ENCODE measurements at regions not wholly inside any gene's neighbourhood (a gene's known extent, or its start where the extent isn't known, plus 50 kb on each side); places are given as distances from the start of the nearest gene placed in this dataset.

DNA sequence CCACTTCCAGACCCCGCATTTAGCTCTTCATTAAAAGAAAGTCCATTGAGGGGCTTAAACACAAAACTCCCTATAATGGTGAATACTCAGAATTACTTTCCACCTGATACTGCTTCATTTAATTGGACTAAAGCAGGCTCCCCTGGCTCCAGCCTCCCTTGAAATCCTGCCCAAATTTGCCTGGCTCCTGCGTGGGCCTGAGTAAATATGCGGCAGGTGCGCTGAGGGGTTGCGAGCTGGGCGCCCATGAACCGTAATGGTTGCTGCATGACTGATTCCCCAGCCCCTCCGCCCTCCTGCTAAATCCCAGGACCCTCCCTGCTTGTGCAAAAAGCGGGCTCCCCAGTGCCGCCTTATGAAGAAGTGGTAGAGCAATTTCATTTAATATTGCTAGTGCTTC is 639.7 kb downstream of the BNC2 start:
- H3K4me3 ChIP-seq: no peak overlapping the region
- no peaks in the 10 kb centered on the region for H3K9me3 ChIP-seq (replicated peaks in 1 of 3)
- H3K27me3 ChIP-seq: no peaks in the 10 kb centered on the region
- H3K27ac ChIP-seq: no peak overlapping the region
- 87 to 97% (median 92%) methylated on average over 10 of the region's 10 CpGs for WGBS, 4 donors
- H3K36me3 ChIP-seq (replicated peaks in 1 of 2): no peaks in the 10 kb centered on the region
- TF ChIP-seq, protein P1, sequence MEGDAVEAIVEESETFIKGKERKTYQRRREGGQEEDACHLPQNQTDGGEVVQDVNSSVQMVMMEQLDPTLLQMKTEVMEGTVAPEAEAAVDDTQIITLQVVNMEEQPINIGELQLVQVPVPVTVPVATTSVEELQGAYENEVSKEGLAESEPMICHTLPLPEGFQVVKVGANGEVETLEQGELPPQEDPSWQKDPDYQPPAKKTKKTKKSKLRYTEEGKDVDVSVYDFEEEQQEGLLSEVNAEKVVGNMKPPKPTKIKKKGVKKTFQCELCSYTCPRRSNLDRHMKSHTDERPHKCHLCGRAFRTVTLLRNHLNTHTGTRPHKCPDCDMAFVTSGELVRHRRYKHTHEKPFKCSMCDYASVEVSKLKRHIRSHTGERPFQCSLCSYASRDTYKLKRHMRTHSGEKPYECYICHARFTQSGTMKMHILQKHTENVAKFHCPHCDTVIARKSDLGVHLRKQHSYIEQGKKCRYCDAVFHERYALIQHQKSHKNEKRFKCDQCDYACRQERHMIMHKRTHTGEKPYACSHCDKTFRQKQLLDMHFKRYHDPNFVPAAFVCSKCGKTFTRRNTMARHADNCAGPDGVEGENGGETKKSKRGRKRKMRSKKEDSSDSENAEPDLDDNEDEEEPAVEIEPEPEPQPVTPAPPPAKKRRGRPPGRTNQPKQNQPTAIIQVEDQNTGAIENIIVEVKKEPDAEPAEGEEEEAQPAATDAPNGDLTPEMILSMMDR (IDR thresholded peaks at IDR 0.05): no peak
- no peak for TF ChIP-seq POLR2A (IDR thresholded peaks at IDR 0.05)
- intact Hi-C loops (cut with DNase I): no loop called here
- no peak for DNase-seq
- no peaks in the 10 kb centered on the region for H3K4me1 ChIP-seq (replicated peaks in 1 of 2)

DNA sequence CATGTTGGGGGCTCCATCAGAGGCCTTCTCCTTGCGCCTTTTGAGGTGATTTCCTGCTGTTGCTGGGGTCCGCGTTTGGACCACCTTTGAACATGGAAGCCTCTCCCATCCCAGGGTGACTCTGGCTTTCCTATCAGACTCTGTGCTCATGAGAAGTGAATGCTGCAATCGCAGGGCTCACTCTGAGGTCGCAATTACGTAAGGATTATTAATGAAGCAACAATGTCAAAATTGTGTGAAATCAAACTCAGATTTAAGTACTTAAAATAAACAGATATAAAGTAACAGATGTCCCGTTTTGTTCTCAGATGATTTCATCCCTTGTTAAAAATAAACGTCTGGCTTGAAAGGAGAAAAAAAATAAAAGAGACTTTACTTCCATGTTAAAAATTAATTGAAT is 634.2 kb downstream of the BNC2 start:
- Histone ChIP-seq H3K4me1 (replicated peaks in 1 of 2) (no peaks in the 10 kb centered on the region), H3K36me3 (replicated peaks in 1 of 2) (no peaks in the 10 kb centered on the region), H3K27me3 (no peaks in the 10 kb centered on the region), H3K4me3 (no peak overlapping the region), H3K27ac (no peak overlapping the region), H3K9me3 (replicated peaks in 1 of 3) (no peaks in the 10 kb centered on the region)
- no peak for DNase-seq
- intact Hi-C loops (cut with DNase I): no loop called here
- 56 to 74% (median 70%) methylated on average over 8 of the region's 8 CpGs for WGBS, 4 donors
- TF ChIP-seq, protein P1 (IDR thresholded peaks at IDR 0.05): no peak
- TF ChIP-seq POLR2A (IDR thresholded peaks at IDR 0.05): no peak

DNA sequence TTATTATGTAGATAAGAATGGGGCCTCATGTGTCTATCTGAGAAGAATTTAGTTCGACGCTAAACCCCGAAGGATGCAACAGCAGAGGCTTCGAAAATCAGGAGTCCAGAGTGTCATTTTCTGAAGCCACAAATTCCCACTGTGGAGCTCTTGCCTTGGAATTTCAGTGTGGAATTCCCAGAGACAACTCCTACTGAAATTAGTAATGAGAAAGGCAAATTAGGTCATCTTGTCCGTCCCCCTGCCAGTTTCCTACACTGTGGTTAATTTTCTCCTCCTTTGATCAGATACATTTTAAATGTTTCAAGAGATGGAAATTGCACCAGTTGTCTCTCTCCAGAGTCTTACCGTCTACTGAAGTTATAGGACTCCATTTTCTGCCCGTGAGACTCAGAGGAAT is 633.6 kb downstream of the BNC2 start:
- H3K9me3 ChIP-seq (replicated peaks in 1 of 3): no peaks in the 10 kb centered on the region
- DNase-seq: no peak
- no peak overlapping the region for H3K27ac ChIP-seq
- intact Hi-C loops (cut with DNase I): no loop called here
- no peaks in the 10 kb centered on the region for H3K27me3 ChIP-seq
- no peaks in the 10 kb centered on the region for H3K4me1 ChIP-seq (replicated peaks in 1 of 2)
- WGBS, 4 donors: 80 to 89% (median 85%) methylated on average over 7 of the region's 7 CpGs
- TF ChIP-seq POLR2A (IDR thresholded peaks at IDR 0.05): no peak
- TF ChIP-seq, protein P1 (IDR thresholded peaks at IDR 0.05): no peak
- no peaks in the 10 kb centered on the region for H3K36me3 ChIP-seq (replicated peaks in 1 of 2)
- no peak overlapping the region for H3K4me3 ChIP-seq

DNA sequence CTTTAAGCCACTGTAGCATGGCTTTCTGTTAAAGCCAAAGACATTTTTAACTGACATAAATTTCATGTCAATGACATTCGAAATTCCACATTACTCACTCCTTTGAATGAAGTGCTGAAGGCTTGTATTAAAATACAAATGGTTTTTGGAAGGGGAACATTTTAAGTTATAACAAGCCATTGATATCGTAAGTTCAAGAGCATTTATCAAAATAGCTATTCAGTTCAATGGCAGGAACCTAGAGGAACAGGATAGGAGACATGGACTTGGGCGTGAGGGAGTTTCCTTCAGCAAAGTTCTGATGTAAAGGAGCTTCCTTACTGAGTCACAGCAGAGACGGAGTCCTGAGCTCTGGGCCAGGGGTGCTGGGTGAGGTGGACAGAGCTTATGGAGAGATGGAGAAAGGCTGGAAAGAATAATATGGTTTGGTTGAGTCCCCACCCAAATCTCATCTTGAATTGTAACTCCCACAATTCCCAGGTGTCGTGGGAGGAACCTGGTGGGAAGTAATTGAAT is 631.8 kb downstream of the BNC2 start:
- Histone ChIP-seq H3K27ac (no peak overlapping the region), H3K4me3 (no peak overlapping the region), H3K4me1 (replicated peaks in 1 of 2) (no peaks in the 10 kb centered on the region), H3K27me3 (no peaks in the 10 kb centered on the region), H3K36me3 (replicated peaks in 1 of 2) (no peaks in the 10 kb centered on the region), H3K9me3 (replicated peaks in 1 of 3) (no peaks in the 10 kb centered on the region)
- intact Hi-C loops (cut with DNase I): no loop called here
- no peak for DNase-seq
- 78 to 87% (median 82%) methylated on average over 5 of the region's 5 CpGs for WGBS, 4 donors
- TF ChIP-seq POLR2A (IDR thresholded peaks at IDR 0.05): no peak
- TF ChIP-seq, protein P1 (IDR thresholded peaks at IDR 0.05): no peak

Measured in adrenal gland (tissue), 9 donors.